CD1c-positive myeloid dendritic cell (primary cell): ENCODE measurements at regions not wholly inside any gene's neighbourhood (a gene's known extent, or its start where the extent isn't known, plus 50 kb on each side); places are given as distances from the start of the nearest gene placed in this dataset.

Source experiments
- DNase-seq: peaks from one replicate; pipeline ENCODE4 v3.0.0-alpha.2; 2016; ENCODE audit errors: extremely low spot score

- DNase-seq, result no peak
Observed at GRCh38 chr4:181541396-181541795, 701.8 kb upstream of the TENM3 start.

DNA sequence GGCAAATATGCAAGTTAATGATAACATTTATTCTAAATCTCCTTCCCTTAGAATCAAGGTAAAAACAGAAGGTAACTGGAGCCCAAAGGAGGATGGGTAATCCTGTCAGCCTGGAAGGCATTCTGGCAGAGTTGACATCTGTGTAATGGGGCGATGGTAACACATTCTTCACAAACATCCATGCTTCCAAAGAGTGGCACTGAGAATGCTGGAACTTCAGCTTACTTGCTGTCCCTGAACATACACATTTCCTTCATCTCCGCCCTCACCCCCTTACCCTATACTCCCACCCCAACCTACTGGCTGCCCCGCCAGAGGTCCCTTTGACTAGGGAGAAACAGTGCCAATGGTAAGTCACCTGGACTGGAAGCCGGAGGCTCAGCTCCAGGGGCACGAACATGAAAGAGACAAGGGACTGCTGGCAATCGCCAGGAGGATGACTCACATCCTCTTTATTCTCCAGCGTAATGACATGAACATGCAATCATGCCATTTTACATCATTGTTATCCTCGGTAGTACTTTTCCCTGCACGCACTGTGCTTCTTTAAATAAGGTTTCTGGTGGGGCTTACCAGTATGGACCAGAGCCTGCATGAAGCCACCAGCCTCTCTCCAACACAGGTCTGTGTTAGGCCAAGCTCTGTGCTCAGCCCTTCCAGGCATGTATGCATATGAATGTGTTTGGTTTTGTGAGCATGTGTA, 694.2 kb upstream of the TENM3 start:
- DNase-seq, result no peak

DNA sequence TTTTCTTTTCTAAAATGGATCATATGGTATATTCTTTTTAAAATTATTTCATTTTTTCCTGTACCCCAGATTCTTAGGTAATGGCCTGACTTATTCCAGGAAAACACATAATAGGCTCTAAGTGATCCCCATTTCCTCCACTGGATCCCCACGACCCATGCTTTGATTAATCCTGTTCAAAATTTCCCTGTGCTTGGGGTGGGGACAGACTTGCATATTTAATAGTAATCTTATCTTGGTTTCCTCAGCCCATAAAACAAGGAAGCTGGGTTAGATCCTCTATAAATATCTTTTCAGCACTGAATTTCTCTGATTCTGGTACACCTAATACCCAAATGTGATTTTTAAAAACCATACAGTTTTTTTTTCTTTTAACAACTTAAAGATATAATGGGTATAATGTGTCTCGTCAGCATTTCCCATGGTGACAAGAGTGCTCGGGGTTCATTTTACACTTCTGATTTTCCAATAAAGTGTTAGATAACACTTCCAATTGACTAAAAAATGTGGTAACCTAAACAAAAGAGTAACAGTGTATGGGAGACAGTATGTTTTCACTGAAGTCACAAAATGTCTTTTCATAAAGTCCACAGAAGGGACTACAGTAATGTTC, 693.5 kb upstream of the TENM3 start:
- DNase-seq, result no peak

- no peak for DNase-seq
Observed at GRCh38 chr4:181550381-181550780, 692.8 kb upstream of the TENM3 start.

DNA sequence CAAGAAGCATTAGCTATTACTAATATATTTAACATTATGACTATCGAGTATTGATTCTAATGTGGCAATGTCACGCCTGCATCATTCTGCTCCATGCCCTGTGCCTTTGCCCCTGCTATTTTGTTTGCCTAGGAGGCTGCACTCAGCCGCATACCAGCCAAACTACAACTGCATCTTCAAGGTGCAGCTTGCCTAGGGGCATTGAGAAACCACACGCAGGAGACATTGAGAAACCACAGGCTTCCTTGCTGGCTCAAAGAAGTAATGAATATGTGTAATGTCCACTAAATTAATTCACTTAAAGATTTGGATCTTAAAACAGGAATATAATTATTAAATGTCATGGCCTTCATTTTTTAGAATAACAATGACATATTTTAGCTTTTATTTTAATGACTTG, 683.6 kb upstream of the TENM3 start:
- DNase-seq, result no peak

DNA sequence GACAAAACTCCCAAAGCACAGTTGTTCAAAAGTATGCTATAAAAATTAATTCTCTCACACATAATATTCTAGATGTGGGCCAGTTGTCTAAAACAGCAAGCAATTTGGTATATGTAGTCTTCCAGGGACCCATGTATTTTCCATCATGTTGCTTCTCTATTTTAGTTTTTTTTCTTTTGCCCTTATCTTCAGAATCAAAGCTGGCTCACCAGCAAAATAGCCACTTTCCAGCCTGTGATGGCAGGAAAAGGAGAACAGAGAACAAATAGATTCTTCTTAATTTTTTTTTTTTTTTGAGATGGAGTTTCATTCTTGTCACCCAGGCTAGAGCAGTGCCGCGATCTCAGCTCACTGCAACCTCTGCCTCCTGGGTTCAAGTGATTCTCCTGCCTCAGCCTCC, 680.8 kb upstream of the TENM3 start:
- no peak for DNase-seq

DNA sequence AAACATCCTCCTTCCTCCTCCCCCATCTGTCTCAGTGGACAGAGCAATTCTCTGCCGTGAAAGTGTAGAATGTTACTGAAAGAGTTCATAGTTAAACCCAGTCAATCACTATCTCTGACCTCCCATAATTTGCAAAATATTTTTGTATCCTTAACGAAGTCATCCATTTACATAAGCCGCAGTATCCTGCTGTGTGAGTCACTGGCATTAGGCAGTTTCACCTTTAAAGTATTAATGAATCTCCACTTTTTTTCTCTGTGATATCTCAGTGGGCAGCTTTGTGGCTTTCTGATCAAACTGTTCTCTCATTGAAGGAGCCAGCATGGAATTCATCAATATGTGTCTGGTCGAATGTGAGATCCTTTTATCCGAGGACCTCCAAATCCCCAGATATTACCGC, 678.6 kb upstream of the TENM3 start:
- no peak for DNase-seq

DNA sequence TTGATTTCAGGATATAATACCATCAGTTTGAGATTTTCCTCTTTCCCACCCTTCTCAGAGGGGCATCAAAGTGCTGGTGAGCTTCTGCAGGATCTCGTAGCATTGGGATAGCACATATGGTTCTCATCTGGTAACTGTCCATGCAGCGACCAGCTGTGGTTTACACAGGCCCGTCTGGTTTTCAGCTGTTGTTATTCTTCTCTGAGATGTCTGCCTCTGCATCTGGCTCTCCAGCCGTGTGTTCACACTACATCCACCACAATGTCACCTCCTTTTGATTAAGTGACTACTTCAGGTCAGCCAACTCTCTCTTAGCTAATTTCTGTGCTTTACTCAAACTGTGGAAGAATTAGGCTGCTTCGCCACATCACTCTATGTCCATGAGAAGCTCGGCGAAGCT, 676.7 kb upstream of the TENM3 start:
- no peak for DNase-seq

DNA sequence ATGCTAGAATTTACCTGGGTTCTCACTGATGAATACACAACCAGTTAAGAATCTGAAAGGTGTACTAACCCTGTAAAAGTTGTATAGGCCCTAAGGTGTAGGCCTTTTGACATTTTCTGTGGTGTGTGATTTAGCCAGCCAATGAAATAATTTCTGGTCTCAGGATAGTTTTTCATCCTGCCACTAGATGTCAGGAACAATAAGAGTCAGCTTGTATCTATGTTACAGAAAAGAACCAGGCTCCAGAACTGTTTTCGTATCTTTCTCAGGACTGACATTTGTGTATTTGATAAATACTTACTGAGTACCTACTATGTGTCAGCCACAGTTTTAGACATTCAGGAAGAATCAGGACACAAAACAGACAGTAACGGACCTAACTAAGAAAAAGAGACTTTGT, 673.6 kb upstream of the TENM3 start:
- no peak for DNase-seq

- DNase-seq, result no peak
Observed at GRCh38 chr4:181578911-181579310, 664.3 kb upstream of the TENM3 start.

DNA sequence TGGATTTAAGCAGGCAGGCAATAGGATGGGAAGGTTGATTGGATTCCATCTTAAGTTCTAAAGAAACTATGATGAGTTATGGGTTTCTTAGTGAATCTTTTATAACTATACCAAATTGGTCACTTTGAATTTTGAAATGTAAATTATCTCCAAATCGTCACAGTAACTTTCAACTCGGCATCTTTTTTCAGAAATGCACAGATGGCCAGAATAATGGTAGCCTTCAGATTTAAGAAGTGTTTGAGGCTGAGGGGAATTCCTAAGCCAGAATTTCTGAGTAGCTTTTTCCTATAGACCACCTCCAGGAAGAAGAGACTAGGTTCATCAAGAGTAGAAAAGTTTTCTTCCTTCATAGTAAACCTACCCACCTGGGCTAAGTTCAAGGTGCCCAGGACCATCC, 663.7 kb upstream of the TENM3 start:
- DNase-seq, result no peak

- DNase-seq, result no peak
Observed at GRCh38 chr4:181581983-181582382, 661.2 kb upstream of the TENM3 start.

GRCh38 chr4:181582595-181582994, 660.6 kb upstream of the TENM3 start:
- no peak for DNase-seq

DNA sequence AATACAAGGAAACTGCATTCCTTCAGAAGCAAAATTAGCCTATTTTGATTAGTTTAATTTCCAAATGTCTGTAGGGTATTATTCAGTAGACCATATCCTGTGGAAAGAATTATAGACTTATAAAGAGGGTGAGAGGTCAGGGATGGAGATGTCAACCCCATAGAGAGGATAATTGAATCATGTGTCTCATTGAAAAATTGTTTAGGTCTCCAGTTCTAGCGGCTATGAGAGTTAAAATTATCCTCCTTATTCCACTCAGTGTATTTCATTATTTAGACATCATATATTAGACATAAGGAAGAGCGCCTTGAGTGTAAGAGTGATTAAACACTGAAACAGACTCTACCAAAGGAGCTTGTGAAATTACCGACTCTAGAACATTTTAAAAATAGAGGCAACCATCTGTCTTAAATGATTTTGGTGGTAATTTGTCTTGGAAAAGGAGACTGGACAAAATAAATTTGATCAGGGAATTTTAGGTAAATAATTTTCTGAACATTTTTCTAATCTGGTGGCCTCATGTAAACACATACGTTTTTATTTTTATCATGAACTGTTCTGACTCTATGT, 654.4 kb upstream of the TENM3 start:
- DNase-seq, result no peak

- DNase-seq, result no peak
Observed at GRCh38 chr4:181592221-181592745, 650.9 kb upstream of the TENM3 start.

DNA sequence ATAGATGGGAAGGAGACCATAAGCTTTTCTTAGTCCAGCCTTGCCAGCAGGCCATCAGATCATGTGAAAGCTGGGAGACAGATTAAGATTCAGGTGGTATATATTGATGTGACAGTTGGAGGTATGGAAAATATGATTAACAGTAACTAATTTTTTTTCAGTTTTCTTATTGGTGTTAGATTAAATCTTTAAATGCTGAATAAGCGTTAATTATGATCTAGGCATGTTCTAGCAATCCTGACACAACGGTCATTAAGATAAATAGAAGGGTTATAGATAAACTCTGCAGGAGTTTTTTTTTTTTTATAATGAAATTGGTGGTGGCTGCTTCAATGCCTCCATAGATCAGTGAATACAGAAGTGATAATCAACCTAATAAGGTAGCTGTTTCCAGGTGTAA, 649.5 kb upstream of the TENM3 start:
- no peak for DNase-seq

GRCh38 chr4:181594188-181594587, 649.0 kb upstream of the TENM3 start:
- no peak for DNase-seq

GRCh38 chr4:181595716-181596115, 647.5 kb upstream of the TENM3 start:
- DNase-seq, result no peak

- DNase-seq, result no peak
Observed at GRCh38 chr4:181597766-181598165, 645.4 kb upstream of the TENM3 start.

DNA sequence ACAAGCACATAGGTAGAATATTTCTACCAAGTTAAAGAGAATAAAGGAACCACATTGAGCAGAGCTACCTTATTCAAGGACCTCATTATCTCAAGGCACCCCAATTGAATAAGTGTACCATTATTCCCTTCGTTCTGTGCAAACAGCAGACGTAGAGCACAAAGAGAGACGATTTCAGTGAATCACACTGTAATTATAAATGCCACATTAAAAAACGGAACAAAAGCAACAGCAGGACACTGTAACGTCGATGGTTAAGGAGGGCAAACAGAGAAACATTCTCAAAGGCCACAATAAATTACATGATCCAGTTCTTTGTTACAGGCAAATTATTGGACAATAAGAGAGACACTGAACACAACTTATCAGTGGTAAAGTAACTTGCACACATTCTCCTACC, 644.1 kb upstream of the TENM3 start:
- DNase-seq, result no peak

GRCh38 chr4:181601103-181601502, 642.1 kb upstream of the TENM3 start:
- no peak for DNase-seq

GRCh38 chr4:181604546-181604945, 638.7 kb upstream of the TENM3 start:
- no peak for DNase-seq

DNA sequence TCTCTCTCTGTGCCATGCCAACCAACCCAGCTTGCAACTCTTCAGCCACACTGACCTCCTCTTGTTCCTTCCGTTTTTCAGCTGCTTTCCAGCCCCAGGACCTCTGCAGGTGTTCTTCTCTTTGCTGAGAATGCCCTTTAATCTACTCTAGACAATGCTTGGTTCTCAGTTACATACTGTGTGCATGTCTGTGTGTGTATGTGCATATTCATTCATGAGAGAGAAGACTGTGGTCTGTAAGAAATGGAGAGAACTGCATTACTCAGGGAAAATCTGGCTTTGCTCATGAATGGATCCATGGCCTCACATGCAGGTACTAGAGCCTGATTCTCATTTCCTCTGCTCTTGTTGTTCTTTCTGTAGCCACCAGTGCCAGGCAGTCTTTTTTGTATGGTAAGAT, 636.9 kb upstream of the TENM3 start:
- DNase-seq, result no peak
